ENCODE measurements at regions not wholly inside any gene's neighbourhood (a gene's known extent, or its start where the extent isn't known, plus 50 kb on each side); places are given as distances from the start of the nearest gene placed in this dataset.

DNA sequence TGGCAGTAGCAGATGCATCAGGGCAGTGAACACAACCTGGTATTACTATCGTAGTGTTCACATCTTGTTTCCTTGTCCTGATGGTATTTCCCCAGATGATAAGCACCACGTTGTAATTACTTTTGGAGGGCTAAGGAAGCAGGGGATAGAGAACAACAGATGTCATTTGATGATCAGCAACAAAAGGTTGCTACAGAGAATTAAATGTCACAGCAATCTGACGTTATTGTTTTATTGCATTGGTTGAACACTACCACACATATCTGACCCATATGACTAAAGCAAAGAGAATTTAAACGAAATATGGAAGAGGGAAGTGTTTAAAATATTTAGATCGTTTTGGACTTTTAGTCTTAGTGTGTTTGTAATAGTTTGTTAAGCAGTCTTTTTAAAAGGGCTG lies 408.3 kb downstream of the SH3GL2 start (continued):
- TF ChIP-seq, protein P1, sequence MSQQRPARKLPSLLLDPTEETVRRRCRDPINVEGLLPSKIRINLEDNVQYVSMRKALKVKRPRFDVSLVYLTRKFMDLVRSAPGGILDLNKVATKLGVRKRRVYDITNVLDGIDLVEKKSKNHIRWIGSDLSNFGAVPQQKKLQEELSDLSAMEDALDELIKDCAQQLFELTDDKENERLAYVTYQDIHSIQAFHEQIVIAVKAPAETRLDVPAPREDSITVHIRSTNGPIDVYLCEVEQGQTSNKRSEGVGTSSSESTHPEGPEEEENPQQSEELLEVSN (IDR thresholded peaks at IDR 0.05; ENCODE audit: borderline replicate concordance in 1 of 2, extremely low read depth in 1 of 2, insufficient read depth in 1 of 2, insufficient read length in 1 of 2, low read depth in 1 of 2, low read length in 1 of 2, poor library complexity in 1 of 2, severe bottlenecking in 1 of 2) = no peak
- TF ChIP-seq HMG20B (CRISPR knock-in tag; IDR thresholded peaks at IDR 0.05) (no peak), WHSC1 (IDR thresholded peaks at IDR 0.05; ENCODE audit: low read length) (no peak), PCBP2 (IDR thresholded peaks at IDR 0.05; ENCODE audit: low read depth, low read length, poor library complexity, severe bottlenecking) (no peak), TEAD2 (tag; IDR thresholded peaks at IDR 0.05) (no peak), CC2D1A (IDR thresholded peaks at IDR 0.05) (no peak), SRSF3 (IDR thresholded peaks at IDR 0.05; ENCODE audit: insufficient read depth, low read length) (no peak), ESRRA (IDR thresholded peaks at IDR 0.05; ENCODE audit: borderline replicate concordance, low read depth) (no peak), ZNF274 (IDR thresholded peaks at IDR 0.05; ENCODE audit: borderline replicate concordance, low read depth, low read length) (no peak), CCNT2 (IDR thresholded peaks at IDR 0.05; ENCODE audit: borderline replicate concordance, extremely low read depth, insufficient read length, low read depth, low read length) (no peak), CHD1 (IDR thresholded peaks at IDR 0.05; ENCODE audit: low read length) (no peak), KDM1A (IDR thresholded peaks at IDR 0.05) (no peak)
- TF ChIP-seq, protein P2, sequence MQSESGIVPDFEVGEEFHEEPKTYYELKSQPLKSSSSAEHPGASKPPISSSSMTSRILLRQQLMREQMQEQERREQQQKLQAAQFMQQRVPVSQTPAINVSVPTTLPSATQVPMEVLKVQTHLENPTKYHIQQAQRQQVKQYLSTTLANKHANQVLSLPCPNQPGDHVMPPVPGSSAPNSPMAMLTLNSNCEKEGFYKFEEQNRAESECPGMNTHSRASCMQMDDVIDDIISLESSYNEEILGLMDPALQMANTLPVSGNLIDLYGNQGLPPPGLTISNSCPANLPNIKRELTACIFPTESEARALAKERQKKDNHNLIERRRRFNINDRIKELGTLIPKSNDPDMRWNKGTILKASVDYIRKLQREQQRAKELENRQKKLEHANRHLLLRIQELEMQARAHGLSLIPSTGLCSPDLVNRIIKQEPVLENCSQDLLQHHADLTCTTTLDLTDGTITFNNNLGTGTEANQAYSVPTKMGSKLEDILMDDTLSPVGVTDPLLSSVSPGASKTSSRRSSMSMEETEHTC (IDR thresholded peaks at IDR 0.05) = no peak
- TF ChIP-seq, protein P3, sequence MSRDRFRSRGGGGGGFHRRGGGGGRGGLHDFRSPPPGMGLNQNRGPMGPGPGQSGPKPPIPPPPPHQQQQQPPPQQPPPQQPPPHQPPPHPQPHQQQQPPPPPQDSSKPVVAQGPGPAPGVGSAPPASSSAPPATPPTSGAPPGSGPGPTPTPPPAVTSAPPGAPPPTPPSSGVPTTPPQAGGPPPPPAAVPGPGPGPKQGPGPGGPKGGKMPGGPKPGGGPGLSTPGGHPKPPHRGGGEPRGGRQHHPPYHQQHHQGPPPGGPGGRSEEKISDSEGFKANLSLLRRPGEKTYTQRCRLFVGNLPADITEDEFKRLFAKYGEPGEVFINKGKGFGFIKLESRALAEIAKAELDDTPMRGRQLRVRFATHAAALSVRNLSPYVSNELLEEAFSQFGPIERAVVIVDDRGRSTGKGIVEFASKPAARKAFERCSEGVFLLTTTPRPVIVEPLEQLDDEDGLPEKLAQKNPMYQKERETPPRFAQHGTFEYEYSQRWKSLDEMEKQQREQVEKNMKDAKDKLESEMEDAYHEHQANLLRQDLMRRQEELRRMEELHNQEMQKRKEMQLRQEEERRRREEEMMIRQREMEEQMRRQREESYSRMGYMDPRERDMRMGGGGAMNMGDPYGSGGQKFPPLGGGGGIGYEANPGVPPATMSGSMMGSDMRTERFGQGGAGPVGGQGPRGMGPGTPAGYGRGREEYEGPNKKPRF (IDR thresholded peaks at IDR 0.05; ENCODE audit: low read depth, low read length) = no peak
- TF ChIP-seq, protein P4, sequence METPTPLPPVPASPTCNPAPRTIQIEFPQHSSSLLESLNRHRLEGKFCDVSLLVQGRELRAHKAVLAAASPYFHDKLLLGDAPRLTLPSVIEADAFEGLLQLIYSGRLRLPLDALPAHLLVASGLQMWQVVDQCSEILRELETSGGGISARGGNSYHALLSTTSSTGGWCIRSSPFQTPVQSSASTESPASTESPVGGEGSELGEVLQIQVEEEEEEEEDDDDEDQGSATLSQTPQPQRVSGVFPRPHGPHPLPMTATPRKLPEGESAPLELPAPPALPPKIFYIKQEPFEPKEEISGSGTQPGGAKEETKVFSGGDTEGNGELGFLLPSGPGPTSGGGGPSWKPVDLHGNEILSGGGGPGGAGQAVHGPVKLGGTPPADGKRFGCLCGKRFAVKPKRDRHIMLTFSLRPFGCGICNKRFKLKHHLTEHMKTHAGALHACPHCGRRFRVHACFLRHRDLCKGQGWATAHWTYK (CRISPR knock-in tag; IDR thresholded peaks at IDR 0.05) = no peak

All from K562 (cell line).